ENCODE measurements at regions not wholly inside any gene's neighbourhood (a gene's known extent, or its start where the extent isn't known, plus 50 kb on each side); places are given as distances from the start of the nearest gene placed in this dataset.

DNA sequence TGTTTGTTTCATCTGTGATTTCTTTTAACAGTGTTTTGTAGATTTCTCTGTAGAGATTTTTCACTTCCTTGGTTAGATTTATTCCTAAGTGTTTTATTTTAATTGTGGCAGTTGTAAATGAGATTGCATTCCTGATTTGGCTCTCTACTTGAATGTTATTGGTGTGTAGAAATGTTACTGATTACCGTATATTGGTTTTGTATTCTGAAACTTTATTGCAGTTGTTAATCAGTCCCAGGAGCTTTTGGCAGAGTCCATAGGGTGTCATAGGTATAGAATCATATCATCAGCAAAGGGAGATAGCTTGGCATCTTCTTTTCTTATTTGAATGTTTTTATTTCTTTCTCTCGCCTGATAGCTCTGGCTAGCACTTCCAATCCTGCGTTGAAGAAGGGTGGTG, 1386.7 kb downstream of the SLITRK5 start:
- no peaks in the 10 kb centered on the region for H3F3A ChIP-seq (ENCODE audit: insufficient read depth, low read depth)
- no peaks in the 10 kb centered on the region for H3K27me3 ChIP-seq (ENCODE audit: insufficient read depth, low read depth)
- intact Hi-C loops (cut with micrococcal nuclease; ENCODE audit: unreplicated experiment), result no loop called here
- H3K36me3 ChIP-seq (ENCODE audit: low read depth), result no peaks in the 10 kb centered on the region
- DNase-seq, result no peak
- BruUV-seq (replicated peaks), result no TSS peak
- no peaks in the 10 kb centered on the region for H3K4me1 ChIP-seq (replicated peaks; ENCODE audit: insufficient read depth)
- H3K27ac ChIP-seq, result no peak overlapping the region
- H2AFZ ChIP-seq, result no peak overlapping the region
- no peaks in the 10 kb centered on the region for H3K79me2 ChIP-seq (ENCODE audit: low read depth)
- H3K4me3 ChIP-seq, result no peak overlapping the region
- CTCF ChIA-PET, result no interaction called here
- no peaks in the 10 kb centered on the region for H3K9me2 ChIP-seq (ENCODE audit: insufficient read depth)
- H3K4me2 ChIP-seq, result no peak overlapping the region
- no peaks in the 10 kb centered on the region for H4K20me1 ChIP-seq (ENCODE audit: insufficient read depth)
- H3K9me3 ChIP-seq (ENCODE audit: insufficient read depth, low read depth), result no peaks in the 10 kb centered on the region
- TF ChIP-seq, protein P1, sequence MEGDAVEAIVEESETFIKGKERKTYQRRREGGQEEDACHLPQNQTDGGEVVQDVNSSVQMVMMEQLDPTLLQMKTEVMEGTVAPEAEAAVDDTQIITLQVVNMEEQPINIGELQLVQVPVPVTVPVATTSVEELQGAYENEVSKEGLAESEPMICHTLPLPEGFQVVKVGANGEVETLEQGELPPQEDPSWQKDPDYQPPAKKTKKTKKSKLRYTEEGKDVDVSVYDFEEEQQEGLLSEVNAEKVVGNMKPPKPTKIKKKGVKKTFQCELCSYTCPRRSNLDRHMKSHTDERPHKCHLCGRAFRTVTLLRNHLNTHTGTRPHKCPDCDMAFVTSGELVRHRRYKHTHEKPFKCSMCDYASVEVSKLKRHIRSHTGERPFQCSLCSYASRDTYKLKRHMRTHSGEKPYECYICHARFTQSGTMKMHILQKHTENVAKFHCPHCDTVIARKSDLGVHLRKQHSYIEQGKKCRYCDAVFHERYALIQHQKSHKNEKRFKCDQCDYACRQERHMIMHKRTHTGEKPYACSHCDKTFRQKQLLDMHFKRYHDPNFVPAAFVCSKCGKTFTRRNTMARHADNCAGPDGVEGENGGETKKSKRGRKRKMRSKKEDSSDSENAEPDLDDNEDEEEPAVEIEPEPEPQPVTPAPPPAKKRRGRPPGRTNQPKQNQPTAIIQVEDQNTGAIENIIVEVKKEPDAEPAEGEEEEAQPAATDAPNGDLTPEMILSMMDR (conservative IDR thresholded peaks at IDR 0.05), result no peak
- TF ChIP-seq EZH2 (IDR thresholded peaks at IDR 0.05; ENCODE audit: low read depth), result no peak
- POLR2A ChIA-PET (ENCODE audit: unreplicated experiment), result no interaction called here

DNA sequence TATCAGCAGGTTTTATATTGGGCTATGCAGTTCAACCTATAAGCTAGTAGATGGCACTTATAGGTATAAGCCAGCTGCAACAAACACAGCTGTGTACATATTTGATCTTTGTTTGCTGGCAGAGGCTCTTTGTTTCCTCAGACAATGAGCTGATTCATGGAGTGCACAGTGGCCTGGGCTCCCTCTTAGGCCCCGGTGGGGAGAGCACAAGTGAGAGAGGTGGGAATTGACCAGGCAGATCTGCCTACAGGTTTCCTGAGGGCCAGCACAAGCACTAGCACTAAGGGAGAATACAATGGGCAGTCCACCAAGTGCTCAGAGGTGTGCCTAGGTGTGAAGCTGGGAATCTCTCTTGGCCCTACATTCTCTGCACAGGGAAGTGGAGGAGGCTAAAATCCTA, 1390.7 kb downstream of the SLITRK5 start:
- H3K9me2 ChIP-seq (ENCODE audit: insufficient read depth), result no peaks in the 10 kb centered on the region
- no peaks in the 10 kb centered on the region for H4K20me1 ChIP-seq (ENCODE audit: insufficient read depth)
- H3K36me3 ChIP-seq (ENCODE audit: low read depth), result no peaks in the 10 kb centered on the region
- H2AFZ ChIP-seq, result no peak overlapping the region
- ChIA-PET CTCF (no interaction called here), POLR2A (ENCODE audit: unreplicated experiment) (no interaction called here)
- H3K27me3 ChIP-seq (ENCODE audit: insufficient read depth, low read depth), result no peaks in the 10 kb centered on the region
- intact Hi-C loops (cut with micrococcal nuclease; ENCODE audit: unreplicated experiment), result loop anchor here (10.0 kb wide), 1 partner anchor 247 kb away; no protein-coding TSS in a partner anchor
- H3K9me3 ChIP-seq (ENCODE audit: insufficient read depth, low read depth), result no peaks in the 10 kb centered on the region
- no peaks in the 10 kb centered on the region for H3K79me2 ChIP-seq (ENCODE audit: low read depth)
- H3K4me3 ChIP-seq, result no peak overlapping the region
- no peak overlapping the region for H3K27ac ChIP-seq
- BruUV-seq (replicated peaks), result no TSS peak
- no peaks in the 10 kb centered on the region for H3K4me1 ChIP-seq (replicated peaks; ENCODE audit: insufficient read depth)
- H3F3A ChIP-seq (ENCODE audit: insufficient read depth, low read depth), result no peaks in the 10 kb centered on the region
- H3K4me2 ChIP-seq, result no peak overlapping the region
- no peak for DNase-seq
- TF ChIP-seq EZH2 (IDR thresholded peaks at IDR 0.05; ENCODE audit: low read depth), result no peak
- TF ChIP-seq, protein P1 (conservative IDR thresholded peaks at IDR 0.05), result no peak

DNA sequence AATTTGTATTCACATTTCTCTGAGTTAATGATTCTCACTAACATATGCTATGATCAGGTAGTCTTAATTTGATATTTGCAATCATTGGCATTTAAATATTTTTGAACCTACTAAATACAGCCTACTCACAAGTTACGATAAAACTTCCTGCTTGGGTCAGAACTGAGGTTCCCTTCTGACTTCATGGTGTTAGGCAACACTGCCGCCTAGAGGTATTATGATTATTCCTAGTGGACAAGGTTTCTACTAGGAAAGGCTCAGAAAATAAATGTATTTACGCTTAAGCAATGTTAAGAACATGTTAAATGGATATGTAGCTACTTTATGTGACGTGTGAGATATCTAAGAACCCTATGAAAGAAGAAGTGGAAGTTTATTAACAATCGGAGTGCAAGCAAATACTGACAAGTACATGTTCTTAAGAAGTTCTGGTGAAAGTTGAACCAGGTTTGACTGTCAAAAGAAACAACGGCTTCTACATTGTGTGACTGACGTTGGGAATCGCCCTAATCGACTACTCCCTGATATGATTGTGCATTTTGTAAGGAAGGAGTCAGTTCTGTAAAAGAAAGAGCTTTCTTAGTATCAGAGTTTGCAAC, 1395.8 kb downstream of the SLITRK5 start:
- no TSS peak for BruUV-seq (replicated peaks)
- H2AFZ ChIP-seq, result peak overlapping the region; percentile 33; the same call in 1 of the 2 replicates
- intact Hi-C loops (cut with micrococcal nuclease; ENCODE audit: unreplicated experiment), result loop anchor here (2.0 to 10.0 kb wide), 2 partner anchors 252 to 1386 kb away; no protein-coding TSS in a partner anchor

More for the DNA sequence above, 1395.8 kb downstream of the SLITRK5 start:
- H3K9me2 ChIP-seq (ENCODE audit: insufficient read depth), result no peaks in the 10 kb centered on the region
- H3K4me1 ChIP-seq (replicated peaks; ENCODE audit: insufficient read depth), result no peaks in the 10 kb centered on the region
- no peaks in the 10 kb centered on the region for H3F3A ChIP-seq (ENCODE audit: insufficient read depth, low read depth)
- H4K20me1 ChIP-seq (ENCODE audit: insufficient read depth), result no peaks in the 10 kb centered on the region
- H3K36me3 ChIP-seq (ENCODE audit: low read depth), result no peaks in the 10 kb centered on the region
- CTCF ChIA-PET, result no interaction called here
- H3K79me2 ChIP-seq (ENCODE audit: low read depth), result no peaks in the 10 kb centered on the region
- H3K4me3 ChIP-seq, result no peak overlapping the region
- POLR2A ChIA-PET (ENCODE audit: unreplicated experiment), result no interaction called here
- no peak overlapping the region for H3K4me2 ChIP-seq
- peak in 1 of 2 experiments; percentile 13 for DNase-seq
- no peak overlapping the region for H3K27ac ChIP-seq
- no peak for TF ChIP-seq EZH2 (IDR thresholded peaks at IDR 0.05; ENCODE audit: low read depth)
- TF ChIP-seq, protein P1 (conservative IDR thresholded peaks at IDR 0.05), result peak; percentile 60; the same call in 1 of the 2 replicates
- H3K27me3 ChIP-seq (ENCODE audit: insufficient read depth, low read depth), result no peaks in the 10 kb centered on the region
- H3K9me3 ChIP-seq (ENCODE audit: insufficient read depth, low read depth), result no peaks in the 10 kb centered on the region
